HG03442 (cell line): ENCODE measurements at regions not wholly inside any gene's neighbourhood (a gene's known extent, or its start where the extent isn't known, plus 50 kb on each side); places are given as distances from the start of the nearest gene placed in this dataset.
"Not testable (repeated sequence)": the region's sequence is repeated elsewhere in the genome, so short reads cannot be mapped to it uniquely, and the experiment has no call there.

ENCODE experiments used
- ATAC-seq: cut with Tn5 transposase; IDR thresholded peaks from one replicate; pipeline ENCODE4 v1.9.1; 2021; ENCODE audit warnings: mild to moderate bottlenecking, moderate library complexity; ENCODE audit not compliant: unreplicated experiment

GRCh38 chr12:25615119-25615518, 62.0 kb upstream of the LMNTD1 start:
- no peak for ATAC-seq

- no peak for ATAC-seq
Observed at GRCh38 chr12:25616286-25616685, 63.2 kb upstream of the LMNTD1 start.

GRCh38 chr12:25617991-25618390, 64.9 kb upstream of the LMNTD1 start:
- ATAC-seq = no peak

GRCh38 chr12:25623816-25624215, 70.7 kb upstream of the LMNTD1 start:
- ATAC-seq = no peak

- ATAC-seq = no peak
Observed at GRCh38 chr12:25625146-25625545, 72.1 kb upstream of the LMNTD1 start.

GRCh38 chr12:25629341-25629740, 76.3 kb upstream of the LMNTD1 start:
- no peak for ATAC-seq

GRCh38 chr12:25630735-25631515, 77.8 kb upstream of the LMNTD1 start:
- ATAC-seq = not testable (repeated sequence)

- ATAC-seq = not testable (repeated sequence)
Observed at GRCh38 chr12:25633149-25633548, 80.1 kb upstream of the LMNTD1 start.

GRCh38 chr12:25637752-25638151, 84.7 kb upstream of the LMNTD1 start:
- ATAC-seq = no peak

- ATAC-seq = no peak
Observed at GRCh38 chr12:25639406-25639805, 86.3 kb upstream of the LMNTD1 start.

GRCh38 chr12:25644979-25645378, 91.9 kb upstream of the LMNTD1 start:
- no peak for ATAC-seq

GRCh38 chr12:25645427-25645826, 92.3 kb upstream of the LMNTD1 start:
- ATAC-seq = no peak

- ATAC-seq = no peak
Observed at GRCh38 chr12:25651931-25652330, 98.8 kb upstream of the LMNTD1 start.

- ATAC-seq = no peak
Observed at GRCh38 chr12:25652371-25652770, 99.3 kb upstream of the LMNTD1 start.

- ATAC-seq = no peak
Observed at GRCh38 chr12:25653487-25654175, 100.5 kb upstream of the LMNTD1 start.

- ATAC-seq = no peak
Observed at GRCh38 chr12:25655702-25656101, 102.6 kb upstream of the LMNTD1 start.

- no peak for ATAC-seq
Observed at GRCh38 chr12:25659621-25660020, 106.5 kb upstream of the LMNTD1 start.

- ATAC-seq = no peak
Observed at GRCh38 chr12:25670076-25671055, 117.3 kb upstream of the LMNTD1 start.

GRCh38 chr12:25675808-25676207, 122.7 kb upstream of the LMNTD1 start:
- ATAC-seq = no peak

- ATAC-seq = no peak
Observed at GRCh38 chr12:25677232-25677937, 124.3 kb upstream of the LMNTD1 start.

GRCh38 chr12:25681580-25681979, 128.5 kb upstream of the LMNTD1 start:
- no peak for ATAC-seq
